Activated CD4-positive, alpha-beta T cell treated with anti-CD3 and anti-CD28 coated beads, Interleukin-2, amount 50 U/mL, for 48 hours (primary cell): ENCODE measurements at regions not wholly inside any gene's neighbourhood (a gene's known extent, or its start where the extent isn't known, plus 50 kb on each side); places are given as distances from the start of the nearest gene placed in this dataset.
"Not testable (repeated sequence)": the region's sequence is repeated elsewhere in the genome, so short reads cannot be mapped to it uniquely, and the experiment has no call there.

Experiments
- DNase-seq, 2 experiments: peaks; one replicate each; pipeline ENCODE4 v3.0.0-alpha.2; 2020

GRCh38 chr5:114060866-114061265, 301.0 kb upstream of the KCNN2 start:
- DNase-seq, result no peak

- DNase-seq, result no peak
These were observed 298.7 kb upstream of the KCNN2 start for GRCh38 chr5:114062932-114063867.

- DNase-seq, result no peak
These were observed 296.0 kb upstream of the KCNN2 start for GRCh38 chr5:114065912-114066311.

GRCh38 chr5:114070093-114070722, 291.7 kb upstream of the KCNN2 start:
- DNase-seq, result no peak

GRCh38 chr5:114089259-114089658, 272.6 kb upstream of the KCNN2 start:
- DNase-seq, result no peak

DNA sequence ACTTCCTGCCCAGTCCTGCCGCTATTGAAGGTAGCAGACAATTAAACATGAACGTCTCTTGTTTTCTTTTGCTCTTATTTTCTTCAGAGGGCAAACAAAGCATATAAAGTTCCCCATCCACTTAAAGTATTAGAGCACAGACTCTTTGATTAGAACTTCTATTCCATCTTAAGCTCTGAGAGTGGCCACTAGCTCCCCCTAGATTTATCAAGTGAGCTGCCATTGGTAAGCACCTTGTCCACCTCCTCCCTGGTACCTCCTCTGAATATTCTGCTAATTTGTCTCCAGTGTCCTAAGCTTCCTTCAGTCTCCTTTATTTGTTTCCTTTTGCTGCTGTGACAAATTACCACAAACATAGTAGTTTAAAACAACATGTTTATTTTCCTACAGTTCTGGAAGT, 264.3 kb upstream of the KCNN2 start:
- no peak for DNase-seq

- DNase-seq, result no peak
These were observed 262.7 kb upstream of the KCNN2 start for GRCh38 chr5:114099161-114099560.

DNA sequence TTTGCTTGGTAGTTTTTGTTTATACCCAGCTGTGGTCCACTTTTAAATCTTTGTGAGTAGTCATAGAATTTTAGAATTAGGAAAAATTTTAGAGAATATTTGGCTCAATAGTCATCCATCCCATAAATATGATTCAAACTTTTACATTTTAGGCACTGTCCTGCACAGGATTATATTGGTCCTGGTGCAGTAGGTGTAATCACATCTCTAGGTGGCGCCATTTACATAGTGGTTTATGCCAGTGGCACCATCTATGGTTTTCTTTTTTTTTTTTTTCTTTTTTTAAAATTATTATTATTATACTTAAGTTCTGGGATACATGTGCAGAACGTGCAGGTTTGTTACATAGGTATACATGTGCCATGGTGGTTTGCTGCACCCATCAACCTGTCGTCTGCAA, 260.7 kb upstream of the KCNN2 start:
- DNase-seq, result no peak

GRCh38 chr5:114113604-114114003, 248.3 kb upstream of the KCNN2 start:
- no peak for DNase-seq

DNA sequence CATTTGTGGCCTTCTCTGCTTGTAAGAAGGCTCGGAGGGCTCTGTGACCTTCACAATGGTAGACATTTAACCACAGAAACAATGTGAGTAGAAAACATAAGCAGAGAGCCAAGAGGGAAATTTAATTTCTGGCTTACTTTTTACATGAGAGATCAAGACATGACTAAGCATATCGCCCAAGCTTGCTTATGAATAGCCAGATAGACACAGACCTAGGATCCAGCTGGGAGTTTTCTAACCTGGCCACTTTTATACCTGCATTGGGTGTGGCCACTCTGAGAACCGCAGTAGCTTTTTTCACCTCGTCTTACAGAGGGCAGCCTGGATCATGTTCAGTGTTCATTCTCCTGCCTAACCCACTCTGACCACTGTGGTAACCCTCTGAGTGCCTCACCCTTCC, 244.9 kb upstream of the KCNN2 start:
- no peak for DNase-seq

DNA sequence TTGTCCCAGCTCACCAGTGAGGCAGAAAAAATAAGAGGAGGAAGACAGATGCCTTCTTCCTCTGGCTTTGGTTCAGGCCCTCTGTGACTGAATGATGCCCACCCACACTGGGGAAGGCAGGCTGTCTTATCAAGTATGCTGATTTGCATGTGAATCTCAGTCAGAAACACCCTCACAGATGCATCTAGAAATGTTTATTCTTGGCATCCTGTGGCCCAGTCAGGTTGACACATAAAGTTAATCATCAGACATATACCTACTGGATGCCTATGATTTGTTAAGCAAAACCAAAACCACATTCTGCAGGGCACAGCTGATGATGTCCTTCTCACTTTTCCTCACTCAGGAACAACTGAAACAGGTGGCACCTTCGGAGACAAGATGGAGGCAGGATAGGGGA, 243.4 kb upstream of the KCNN2 start:
- no peak for DNase-seq

DNA sequence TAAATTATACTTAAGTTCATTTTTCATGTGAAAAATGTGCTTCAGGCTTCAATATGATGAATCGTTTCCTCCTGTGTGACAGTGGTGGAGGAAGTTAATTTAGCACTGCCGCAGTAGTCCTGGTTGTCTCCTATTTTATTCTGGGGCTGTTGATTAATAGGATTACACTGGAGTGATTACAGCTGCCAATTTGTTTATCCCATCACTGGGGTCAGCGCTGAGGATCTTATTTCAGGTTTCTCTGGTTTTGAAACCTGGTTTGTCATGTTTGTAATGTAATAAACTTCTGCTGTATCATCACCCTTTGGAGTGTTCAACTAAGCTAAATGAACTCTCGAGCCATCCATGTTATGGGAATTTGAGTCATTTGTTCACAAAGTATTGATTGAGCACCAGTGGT, 241.7 kb upstream of the KCNN2 start:
- no peak for DNase-seq

DNA sequence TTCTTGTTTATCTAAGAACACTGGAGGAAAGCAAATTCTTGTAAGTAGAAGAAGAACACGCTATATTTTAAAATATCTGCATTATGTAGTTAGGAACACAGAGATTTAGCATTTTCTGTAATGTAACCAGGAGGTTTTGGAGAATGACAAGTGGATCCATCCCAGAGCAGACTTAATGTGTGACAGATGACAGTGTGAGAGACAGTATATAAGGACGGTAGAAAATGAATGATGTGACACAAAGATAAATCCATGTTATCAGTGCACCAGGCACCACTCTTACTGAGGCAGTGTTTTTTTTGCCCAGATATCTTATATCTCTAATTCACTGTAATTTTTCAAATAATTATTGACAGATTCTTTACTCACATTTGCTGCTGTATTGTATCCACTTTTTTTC, 239.0 kb upstream of the KCNN2 start:
- DNase-seq, result no peak

- DNase-seq, result no peak
These were observed 238.2 kb upstream of the KCNN2 start for GRCh38 chr5:114123654-114124053.

GRCh38 chr5:114146398-114146797, 215.5 kb upstream of the KCNN2 start:
- no peak for DNase-seq

GRCh38 chr5:114148253-114148652, 213.6 kb upstream of the KCNN2 start:
- DNase-seq, result no peak

- not testable (repeated sequence) for DNase-seq
These were observed 213.1 kb upstream of the KCNN2 start for GRCh38 chr5:114148728-114149127.

DNA sequence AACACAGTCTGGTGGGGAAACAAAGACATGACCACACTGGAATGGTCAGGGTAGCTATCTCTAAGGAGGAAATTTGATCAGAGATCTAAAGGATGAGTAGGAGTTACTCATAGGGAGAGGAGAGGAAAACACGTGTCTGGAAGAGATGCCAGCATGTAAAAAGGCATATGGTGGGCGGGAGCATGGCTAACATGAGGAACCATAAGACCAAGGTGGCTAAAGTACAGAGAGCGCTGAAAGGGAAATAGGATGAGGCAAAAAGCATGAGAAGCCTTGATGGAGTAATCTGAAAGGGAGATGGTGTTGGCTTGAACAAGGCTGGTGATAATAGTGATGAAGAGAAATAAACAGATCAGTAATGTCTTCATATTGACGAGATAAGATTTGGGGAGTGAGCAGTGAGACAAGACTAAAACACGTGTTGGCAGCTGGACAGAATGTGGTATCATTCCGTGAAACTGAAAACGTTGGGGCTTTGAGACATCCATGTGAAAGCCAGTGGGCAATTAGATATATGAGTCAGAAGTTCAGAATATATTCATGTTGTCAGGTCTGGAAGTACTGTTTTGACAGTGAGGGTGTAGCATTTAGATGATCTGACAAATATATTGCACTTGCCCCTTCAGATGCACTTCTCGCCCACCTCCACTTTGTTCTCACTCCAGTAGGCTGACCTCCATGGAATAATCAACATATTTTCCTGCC, 209.1 kb upstream of the KCNN2 start:
- no peak for DNase-seq

DNA sequence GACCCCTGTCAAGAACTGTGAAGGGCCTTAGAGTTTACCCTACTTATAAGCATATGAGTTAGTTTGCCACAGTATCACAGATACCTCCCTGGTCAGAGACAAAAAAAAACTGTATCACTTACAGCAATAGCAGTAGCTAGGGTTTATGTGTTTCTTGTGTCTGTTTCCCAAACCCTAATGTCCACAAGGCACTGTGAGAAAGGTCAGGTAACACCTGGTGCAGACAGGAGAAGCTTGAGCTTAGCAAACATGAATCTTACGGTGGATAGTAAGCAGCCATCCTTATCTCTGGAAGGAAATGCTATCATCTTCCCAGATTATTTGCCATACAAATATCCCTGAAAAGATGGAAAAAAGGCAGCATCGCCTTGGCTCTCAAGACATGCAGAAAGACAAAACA, 208.5 kb upstream of the KCNN2 start:
- no peak for DNase-seq

GRCh38 chr5:114153833-114154232, 208.0 kb upstream of the KCNN2 start:
- DNase-seq, result no peak

- no peak for DNase-seq
These were observed 195.8 kb upstream of the KCNN2 start for GRCh38 chr5:114166081-114166480.

DNA sequence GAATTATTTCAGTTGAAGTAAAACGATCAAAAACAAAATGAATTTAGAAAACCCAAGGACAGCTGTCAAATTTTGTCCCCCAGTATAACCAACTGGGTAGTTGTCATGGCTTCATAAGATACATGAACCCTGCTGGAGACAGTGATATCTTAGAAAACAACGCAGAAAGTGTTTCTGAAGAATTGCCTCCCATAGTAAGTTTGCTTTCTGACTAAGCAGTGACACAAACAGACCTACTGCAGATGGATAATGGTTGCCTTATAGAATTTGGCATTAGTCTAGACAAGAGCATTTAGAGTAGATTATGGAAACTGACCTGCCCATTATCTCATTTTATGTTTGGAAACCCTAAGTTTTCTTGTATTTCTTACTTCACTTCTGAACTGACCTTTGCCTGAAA, 187.7 kb upstream of the KCNN2 start:
- no peak for DNase-seq

DNA sequence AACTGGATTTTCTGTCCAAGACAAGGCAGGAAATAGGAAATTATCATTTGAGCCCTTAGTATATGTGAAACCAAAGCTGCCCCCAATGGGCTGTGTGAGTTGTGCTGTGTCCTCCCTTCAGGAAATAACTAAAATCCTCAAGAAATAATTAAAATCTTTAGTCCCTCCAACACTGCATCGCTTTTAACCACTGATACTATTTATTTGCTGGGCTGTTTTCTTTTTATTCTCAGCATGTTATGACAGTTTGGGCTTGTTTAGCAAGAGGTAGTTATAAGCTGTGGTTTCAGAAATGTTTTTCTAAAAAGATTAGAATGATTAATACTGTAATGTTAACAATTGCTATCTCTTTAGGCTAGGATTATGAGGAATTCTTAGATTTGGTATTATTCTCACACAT, 187.0 kb upstream of the KCNN2 start:
- no peak for DNase-seq

- no peak for DNase-seq
These were observed 185.5 kb upstream of the KCNN2 start for GRCh38 chr5:114176356-114176755.
